ENCODE measurements at regions not wholly inside any gene's neighbourhood (a gene's known extent, or its start where the extent isn't known, plus 50 kb on each side); places are given as distances from the start of the nearest gene placed in this dataset.
"Not testable (repeated sequence)": the region's sequence is repeated elsewhere in the genome, so short reads cannot be mapped to it uniquely, and the experiment has no call there.

DNA sequence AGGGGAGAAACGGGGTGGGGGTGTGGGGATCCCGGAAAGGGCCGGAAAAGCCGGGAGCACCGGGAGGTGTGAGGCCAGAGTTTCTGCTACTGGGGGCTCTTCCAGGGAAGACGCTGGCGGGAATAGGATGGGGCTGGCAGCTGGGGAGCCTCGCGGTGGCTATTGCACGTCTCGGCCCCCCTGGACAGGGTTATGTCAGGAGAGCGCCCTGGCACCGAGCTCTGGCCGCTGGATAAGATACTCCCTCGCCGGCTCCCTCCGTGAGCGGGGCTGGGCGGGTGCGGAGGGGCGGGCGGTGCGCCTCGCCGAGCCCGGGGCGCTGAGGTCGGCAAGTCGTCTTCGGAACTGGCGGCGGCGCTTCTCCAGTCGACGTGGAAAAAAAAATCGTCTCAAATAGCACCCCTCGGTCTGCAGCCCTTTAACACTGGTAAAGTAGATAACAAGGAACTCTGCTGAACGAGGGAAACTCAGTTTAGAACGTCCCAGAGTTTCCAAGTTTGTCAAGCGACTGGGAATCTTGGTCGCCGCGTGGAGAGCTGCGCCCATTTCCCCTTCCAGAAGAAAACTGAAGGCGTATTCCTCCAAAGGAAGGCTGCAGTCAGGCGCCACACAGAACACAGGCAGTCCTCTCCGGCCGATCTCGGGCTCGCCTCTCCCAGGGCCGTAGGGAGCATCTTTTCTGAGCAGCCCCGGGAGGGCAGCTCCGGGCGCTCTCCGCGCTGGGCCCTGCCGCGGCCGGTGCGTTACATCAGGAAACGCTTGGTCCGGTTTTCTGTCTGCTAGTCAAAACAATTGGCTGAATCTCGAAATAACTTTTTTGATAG, 115.1 kb downstream of the KCNRG start:
- DNase-seq: peak in 1 of 2 donors; percentile 40

DNA sequence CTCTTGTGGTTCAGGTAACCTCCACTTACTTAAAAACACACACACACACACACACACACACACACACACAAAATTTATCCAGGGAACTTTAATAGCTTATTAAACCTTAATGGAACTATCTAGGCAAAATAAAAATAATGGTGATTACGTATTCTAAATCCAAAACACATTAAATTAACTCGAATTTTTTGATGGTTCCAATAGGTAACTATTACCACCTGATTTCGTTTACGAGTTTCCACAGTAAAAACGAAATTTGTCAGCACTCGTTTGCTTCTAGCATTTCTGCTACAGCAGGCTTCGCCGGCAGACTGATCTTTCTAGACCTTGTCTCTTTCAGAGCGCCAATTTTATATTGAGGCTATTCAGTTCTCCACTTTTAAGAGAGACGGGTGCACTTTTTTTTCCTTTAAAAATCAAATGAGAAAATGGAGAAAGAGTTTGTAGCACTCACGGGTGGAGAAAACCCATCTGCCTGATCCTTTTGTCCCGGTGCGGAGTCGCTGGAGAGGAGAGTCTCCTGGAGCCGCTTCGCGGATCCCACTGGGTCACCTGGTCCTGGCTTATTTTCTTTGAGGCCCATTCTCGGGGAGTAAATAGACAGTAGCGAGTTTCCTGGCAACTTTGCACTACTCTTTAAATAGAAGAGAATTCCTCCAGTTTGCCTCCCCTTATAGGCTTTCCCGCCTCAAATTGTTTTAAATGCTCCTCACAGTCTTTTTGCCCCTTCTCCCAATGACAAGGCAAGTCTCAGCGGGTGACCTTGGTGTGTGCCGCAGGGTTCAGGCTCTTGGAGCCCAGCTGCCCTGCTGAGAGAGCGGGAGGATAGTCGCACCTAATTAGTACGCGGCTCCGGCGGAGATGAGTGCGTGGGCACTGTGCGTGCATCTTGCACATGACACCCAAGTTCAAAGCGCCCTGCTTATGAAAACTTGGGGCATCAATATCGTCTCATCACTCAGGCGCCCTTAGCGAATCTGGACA, 117.0 kb downstream of the KCNRG start:
- peak in 1 of 2 donors; percentile 32 for DNase-seq

DNA sequence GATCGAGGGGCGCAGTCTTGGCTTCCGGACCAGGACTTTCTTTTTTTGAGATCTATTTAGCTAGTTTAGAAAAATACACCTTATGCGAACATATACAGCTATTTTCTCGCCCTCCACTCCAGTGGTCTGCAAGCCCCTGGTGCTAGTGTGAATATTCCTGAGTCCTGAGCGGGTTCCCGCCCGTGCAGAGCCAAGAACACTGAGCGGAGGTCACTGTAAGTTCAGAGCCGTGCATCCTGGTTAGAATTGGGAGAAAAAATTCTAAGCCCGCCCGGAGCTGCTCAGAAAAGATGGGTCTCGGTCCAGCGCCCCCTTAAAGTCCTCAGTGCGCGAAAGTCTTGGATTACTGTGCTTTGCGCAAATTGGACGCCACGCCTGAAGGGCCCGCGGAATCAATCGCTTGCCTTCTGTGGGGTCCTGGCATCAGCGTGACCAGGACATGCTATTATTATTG, 117.7 kb downstream of the KCNRG start:
- DNase-seq: no peak

DNA sequence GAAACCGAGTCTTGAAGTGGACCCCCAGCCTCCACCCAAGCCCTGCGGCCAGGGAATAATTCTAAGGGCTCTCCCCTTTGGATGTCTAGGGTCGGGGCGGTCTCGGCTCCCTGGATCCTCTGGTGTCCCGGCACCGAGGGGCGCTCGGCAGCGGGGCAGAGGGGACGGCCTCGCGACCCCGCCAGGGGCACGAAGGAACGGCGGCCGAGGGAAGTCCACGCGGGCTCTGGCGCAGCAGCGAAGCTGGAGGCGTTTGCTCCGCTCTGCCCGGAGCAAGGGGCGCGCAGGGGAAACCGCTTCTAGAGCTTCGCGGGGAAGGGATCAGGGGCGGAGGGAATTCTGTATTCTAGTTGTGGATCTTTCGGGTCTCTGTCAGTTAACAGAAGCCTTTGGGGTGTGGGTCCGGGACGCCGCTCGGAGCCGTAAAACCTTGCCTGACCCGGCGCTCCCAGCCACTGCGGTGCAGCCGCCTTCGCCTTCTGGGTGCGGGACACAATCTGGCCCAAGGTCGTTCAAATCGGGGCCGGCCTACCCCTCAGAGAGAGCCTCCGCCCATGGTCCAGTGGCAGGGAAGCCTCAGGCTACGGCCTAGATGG, 118.2 kb downstream of the KCNRG start:
- no peak for DNase-seq

DNA sequence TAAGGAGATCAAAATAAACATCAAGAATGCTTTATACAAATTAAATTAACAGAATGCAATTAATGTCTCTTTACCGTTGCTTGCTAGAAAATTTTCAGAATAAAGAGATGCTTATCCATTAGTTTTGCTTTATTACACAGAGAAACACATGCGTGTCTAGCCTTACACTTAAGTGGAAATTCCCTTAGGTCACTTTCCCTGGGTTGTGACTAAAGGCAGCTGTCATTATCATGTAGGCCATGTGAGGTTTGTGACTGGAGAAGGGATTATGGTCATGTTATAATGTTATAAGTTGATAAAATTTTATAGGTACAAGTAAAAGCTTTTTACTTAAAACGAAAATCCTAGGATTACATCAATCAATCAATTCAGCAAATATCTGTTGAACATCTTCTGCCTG, 121.0 kb downstream of the KCNRG start:
- no peak for DNase-seq

DNA sequence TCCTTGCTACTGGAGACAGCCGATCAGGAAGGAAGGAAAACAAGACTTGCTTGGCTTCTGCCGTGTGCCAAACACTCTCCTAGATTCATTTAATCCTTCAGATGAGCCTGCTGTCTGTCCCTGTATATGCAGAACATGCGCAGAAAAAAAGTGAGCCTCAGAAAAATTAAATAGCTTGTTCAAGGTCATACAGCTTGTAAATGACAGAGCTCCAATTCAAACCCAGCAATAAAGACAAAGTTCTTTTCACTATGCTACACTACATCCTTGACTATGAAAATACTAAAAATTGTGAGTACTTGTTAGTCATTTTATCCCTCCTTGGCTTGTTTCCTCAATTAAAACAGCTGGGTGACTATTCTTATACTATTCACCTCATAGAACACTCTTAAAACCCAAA, 121.4 kb downstream of the KCNRG start:
- no peak for DNase-seq

DNA sequence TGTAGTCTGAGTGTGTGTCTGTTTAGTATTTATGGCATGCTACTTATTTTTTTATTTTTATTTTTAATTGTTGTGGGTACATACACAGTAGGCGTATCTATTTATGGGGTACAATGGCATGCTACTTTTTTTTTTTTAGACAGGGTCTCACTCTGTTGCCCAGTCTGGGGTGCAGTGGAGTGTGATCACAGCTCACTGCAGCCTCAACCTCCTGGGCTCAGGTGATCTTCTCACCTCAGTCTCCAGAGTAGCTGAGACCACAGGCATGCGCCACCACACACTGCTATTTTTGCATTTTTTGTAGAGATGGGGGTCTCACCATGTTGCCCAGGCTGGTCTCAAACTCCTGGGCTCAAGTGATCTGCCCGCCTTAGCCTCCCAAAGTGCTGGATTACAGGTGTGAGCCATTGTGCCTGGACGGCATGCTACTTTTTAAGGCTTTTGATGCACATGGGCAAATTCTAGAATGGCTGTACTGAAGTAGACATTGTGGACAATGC, 124.2 kb downstream of the KCNRG start:
- DNase-seq: not testable (repeated sequence)

DNA sequence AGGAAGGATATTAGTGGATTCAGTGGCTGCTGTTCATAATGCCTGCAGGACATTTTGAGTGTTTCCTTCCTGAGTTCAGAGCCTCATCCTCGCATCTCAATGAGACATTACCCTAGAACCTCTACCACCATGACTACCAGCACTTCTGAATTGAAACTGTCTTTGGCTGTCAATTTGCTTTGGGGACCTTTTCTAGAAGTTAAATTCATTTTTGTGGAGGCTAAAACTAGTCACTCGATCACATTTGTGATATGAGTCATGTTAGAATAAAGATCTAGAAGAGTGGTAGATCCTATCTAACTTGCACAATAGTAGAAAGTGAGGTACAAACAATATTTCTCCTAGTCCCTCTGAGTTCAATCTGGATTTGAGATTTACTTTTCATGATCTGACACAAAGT, 124.9 kb downstream of the KCNRG start:
- no peak for DNase-seq

DNA sequence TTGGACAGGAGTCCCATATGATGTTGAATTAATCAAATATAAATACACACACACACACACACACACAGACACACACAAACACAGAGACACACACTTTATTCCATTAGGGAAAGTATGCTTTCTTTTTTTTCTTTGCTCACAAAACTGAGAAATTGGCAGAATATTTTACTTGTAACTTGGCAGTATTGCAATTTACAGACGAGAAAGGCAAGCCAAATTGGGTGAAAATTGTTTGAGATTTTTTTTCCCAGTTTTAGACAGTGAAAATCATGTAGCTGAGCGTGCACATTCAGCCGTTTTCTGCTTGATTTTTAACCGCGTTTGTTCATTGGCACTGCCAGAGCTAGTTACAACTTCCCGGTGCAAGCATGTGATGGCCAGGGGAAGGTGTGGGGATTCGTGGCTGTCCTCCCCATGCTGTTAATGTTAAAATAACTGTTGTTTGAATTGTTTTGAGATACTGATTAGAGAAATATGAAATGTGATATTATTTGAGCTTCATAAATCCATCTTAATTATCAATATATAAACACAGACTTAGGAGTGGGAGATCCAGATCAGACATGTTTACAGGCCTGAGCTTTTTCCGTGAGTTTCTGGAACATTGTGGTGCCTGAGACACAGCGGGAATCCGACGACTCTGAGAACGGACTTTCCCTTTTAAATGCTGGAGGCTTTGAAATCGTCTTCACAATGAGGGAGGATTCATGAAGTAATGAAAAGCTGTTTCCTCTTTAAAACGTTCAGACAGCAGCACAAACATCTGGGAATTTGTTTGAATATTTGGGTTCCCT, 125.5 kb downstream of the KCNRG start:
- DNase-seq: peak in 1 of 2 donors; percentile 40

DNA sequence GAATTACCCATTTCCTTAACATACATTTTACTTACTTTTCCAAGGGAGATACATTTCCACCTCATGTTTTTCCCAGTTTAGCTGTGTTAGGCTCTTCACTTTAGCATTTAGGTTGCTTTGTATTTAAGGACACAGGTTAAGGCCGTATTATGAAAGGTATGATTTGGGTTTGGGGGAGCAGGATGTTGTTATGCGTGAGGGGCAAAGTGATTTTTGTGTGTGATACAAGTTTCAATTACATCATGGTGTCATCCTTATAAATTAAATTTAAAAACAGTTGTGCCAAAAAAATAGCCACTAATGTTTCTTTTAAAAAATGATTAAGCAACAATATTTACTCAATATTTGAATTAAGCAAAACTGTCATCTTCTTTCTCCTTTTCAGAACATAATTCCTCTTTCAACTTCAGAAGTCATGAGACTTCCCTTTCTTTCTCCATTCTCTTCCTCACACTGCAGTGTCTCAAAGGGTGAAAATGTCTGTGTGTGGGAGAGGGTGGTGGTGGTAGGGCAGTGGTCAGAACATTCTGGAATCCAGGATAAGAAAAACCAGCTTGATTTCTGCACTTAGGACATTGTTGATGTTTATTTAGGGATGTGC, 126.2 kb downstream of the KCNRG start:
- DNase-seq: no peak

DNA sequence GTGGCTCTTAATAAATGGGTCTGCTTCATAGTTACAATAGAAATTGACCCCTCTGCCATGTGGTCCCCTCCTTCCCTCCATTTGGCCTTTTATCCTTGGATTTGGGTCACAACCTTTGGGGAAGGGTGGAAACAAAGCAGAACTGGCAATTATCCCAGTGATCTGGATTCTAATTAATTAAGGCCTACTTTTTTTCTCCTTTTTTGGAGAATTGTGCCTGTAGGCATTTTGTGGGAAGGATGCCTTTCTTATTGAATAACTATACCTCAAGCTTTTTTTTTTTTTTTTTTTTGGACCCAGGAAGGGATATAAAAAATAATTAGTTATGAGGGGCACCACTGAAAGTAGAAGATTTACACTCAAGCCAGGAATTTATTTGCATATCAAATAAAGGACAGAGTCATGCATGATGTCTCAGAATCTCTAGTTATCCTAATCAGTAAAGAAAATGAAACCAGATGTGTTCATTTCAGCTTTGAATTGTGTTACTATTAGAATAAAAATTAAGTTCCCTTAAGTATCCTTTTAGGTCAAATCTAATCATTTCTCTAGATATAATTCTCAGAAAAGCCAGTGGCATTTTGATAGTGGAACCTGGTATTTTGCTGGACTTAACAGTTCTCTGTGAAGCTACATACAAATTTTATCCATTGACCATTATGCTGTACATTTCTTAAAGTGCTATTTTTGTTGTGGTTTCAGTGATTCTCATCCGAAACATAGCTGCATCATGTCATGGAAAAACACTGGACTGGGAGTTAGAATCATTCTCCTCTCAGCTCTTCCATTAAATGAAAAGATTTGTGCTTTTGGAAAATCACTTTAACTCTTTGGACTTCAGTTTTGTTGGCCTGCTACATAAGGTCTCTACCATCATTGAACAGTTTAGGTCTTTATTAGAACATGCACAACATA, 129.3 kb downstream of the KCNRG start:
- DNase-seq: no peak

DNA sequence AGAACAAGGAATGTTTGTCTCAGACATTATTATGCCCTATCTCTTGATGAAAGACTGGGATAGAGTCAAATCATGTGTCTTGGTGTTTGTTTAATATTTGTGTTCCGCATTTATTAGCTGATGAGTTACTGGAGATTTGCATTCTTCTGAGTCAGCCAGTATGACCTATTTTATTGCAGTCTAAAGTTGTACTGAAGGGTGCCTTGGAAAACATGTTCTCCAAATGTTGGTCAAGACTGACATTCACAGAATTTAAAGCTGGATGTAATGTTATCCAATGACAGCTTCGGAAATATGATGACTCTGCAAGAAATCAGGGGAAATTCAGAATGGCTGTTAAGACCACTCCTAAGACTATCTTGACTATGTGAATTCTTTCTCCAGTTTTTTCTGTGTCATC, 134.0 kb downstream of the KCNRG start:
- DNase-seq: no peak

DNA sequence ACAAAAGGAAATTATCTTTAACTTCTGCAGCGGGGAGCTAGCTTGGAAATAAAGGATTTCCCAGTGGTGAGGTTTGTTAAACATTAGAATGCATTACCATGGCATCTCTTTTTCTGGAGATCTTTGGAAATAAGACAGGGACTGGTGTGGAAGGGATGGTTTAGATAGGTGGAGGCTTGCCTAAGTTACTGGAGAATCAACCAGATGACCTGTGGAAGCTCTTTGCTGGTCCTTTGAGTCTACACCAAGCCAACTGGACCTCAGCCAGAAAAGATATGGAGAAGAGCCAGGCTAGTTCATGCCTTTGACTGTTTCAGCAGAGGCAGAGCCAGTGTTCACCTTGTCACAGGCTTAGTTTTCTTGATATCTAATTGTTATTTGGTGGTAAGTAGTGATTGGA, 134.7 kb downstream of the KCNRG start:
- DNase-seq: no peak

DNA sequence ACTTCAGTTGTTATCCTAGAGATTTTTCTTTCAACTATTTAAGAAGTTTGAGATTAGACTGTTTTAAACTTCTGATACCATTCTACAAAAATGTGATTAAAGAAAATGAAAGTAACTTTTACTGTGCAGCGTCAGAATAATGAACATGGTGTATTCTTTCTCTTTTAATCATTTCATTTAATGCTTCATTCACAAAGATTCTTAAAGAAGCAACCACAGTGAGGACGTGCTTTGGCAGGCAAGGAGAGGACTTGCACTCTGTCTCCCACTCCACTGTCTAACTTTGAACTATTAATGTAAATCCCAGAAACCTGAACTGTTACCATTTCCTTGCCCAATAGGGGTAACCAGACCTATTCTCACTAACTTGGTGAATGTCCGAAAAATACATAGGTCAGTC, 137.0 kb downstream of the KCNRG start:
- no peak for DNase-seq

DNA sequence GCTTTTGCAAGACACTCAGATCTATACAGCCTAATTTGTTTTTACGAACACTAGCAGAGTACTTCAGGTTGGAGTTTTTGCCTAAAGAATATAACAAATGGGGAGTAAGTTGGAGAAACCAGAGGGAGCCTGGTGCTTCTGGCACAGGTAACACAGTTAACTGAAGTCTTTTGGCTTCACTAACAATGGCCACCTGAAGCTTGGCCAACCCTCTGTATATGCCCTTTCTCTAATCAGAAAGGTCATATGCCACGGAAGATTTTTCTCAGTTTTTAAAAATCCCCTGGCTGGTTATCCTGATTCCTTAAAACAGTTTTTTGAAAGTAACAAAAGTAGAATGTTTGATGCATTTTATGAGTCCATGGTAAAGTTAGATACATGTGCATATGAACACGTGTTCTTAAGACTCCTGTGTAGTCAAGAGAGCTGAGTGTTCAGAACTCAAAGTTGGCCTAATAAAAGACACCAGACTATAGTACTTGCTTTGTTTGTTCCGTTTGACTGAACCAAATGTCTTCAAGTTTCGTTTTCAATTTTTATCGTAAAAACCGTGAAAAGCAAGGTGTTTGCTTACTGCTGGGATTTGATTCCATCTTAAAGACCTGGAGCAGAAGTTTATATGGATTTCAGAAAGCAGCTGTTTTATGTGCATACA, 137.5 kb downstream of the KCNRG start:
- no peak for DNase-seq

DNA sequence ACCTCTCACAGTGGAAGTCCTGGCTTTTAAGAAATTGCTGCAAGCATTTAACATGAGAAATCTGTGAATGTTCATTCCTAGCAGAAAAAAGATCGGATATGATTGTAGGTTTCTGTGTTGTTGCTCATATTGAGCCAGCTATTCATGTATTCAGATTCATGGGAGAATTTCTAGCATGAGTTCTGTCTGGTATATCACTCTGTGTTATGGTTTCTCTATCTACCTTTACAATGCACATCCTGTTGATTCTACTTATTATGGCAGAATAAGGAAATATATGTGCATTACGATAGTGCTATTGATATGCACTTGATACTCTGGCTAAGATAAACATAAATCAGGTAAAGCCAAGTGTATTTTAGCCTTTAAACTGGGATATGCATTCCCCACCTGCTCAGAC, 138.2 kb downstream of the KCNRG start:
- DNase-seq: no peak

DNA sequence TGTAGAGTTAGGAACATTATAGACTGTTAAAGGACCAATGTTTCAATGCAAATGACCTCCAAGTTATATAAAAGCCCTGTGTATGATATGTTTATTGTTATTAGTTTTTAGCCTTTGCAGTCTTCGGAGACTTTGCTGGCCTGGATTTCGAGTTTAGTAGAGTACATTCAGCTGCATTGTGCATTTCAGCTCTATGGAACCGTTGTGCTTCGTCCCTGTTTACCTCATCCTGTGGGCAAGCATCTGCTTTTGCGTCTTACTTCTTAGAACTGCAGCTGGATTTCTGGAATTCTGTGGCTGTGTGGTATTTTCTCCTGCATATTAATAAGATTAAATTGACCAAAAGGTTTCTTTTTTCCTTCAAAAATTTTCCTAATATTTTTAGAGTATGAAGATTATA, 138.6 kb downstream of the KCNRG start:
- DNase-seq: no peak

DNA sequence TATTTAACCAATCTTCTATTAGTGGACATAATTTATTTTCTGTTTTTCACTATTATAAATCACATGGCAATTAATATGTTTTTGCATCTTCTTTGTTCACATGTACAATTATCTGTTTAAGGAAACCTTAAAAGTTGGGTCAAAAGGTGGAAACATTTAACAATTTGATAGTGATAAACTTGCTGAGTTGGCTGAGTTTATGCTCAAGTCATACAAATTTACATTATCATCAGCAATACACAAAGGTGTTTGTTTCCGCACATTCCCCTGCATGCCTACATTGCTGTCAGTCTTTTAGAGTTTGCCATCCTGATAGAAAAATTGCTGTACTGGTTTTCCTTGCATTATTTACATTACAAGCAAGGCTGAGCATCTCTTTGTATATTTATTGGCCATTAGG, 139.5 kb downstream of the KCNRG start:
- no peak for DNase-seq

DNA sequence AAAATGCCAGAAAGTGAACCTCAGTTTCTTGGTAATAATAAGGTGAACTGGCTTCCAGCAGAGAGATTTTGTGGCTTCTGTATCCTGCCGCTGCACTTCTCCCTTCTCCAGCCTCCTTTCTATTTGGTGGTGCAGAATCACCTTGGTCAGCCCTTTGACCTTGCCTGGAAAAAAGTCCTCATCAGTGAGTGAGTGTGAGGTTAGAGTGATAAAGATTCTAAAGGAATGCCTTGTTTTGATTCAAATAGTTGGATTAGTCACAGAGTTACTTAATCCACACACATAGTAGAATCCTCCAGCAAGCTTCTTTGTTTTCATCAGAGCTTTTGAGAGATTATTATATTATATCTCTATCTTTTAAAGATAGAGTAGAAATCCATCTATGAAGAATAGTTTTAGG, 140.9 kb downstream of the KCNRG start:
- DNase-seq: no peak
